ENCODE measurements at regions not wholly inside any gene's neighbourhood (a gene's known extent, or its start where the extent isn't known, plus 50 kb on each side); places are given as distances from the start of the nearest gene placed in this dataset.

- no peak for TF ChIP-seq POLR2AphosphoS5 (IDR thresholded peaks at IDR 0.05)
- no peak for TF ChIP-seq POLR2A (IDR thresholded peaks at IDR 0.05)
- Histone ChIP-seq H3K9me3 (no peaks in the 10 kb centered on the region), H3K36me3 (no peaks in the 10 kb centered on the region), H3K27me3 (no peaks in the 10 kb centered on the region), H3K27ac (no peak overlapping the region), H3K4me3 (no peak overlapping the region), H3K4me1 (no peaks in the 10 kb centered on the region)
- no peak for DNase-seq (ENCODE audit: low spot score in 2 of 2)
- intact Hi-C loops (cut with DNase I; ENCODE audit: low total_unique reads), result no loop called here
Measured at GRCh38 chr5:27578279-27578678, 539.9 kb upstream of the CDH9 start.

- H3K4me3 ChIP-seq, result no peak overlapping the region
- DNase-seq (ENCODE audit: low spot score in 2 of 2), result no peak
Measured at GRCh38 chr5:27571681-27572080, 533.3 kb upstream of the CDH9 start.

GRCh38 chr5:27568811-27569210, 530.4 kb upstream of the CDH9 start:
- H3K4me3 ChIP-seq, result no peak overlapping the region
- no peaks in the 10 kb centered on the region for H3K36me3 ChIP-seq
- no peak for DNase-seq (ENCODE audit: low spot score in 2 of 2)
- TF ChIP-seq POLR2AphosphoS5 (IDR thresholded peaks at IDR 0.05) (no peak), POLR2A (IDR thresholded peaks at IDR 0.05) (no peak), CTCF (IDR thresholded peaks at IDR 0.05) (no peak)
- no peak overlapping the region for H3K27ac ChIP-seq
- H3K4me1 ChIP-seq, result no peaks in the 10 kb centered on the region
- no peaks in the 10 kb centered on the region for H3K27me3 ChIP-seq
- H3K9me3 ChIP-seq, result no peaks in the 10 kb centered on the region
- intact Hi-C loops (cut with DNase I; ENCODE audit: low total_unique reads), result no loop called here

More at GRCh38 chr5:27571681-27572080, 533.3 kb upstream of the CDH9 start:
- TF ChIP-seq POLR2A (IDR thresholded peaks at IDR 0.05) (no peak), CTCF (IDR thresholded peaks at IDR 0.05) (no peak), POLR2AphosphoS5 (IDR thresholded peaks at IDR 0.05) (no peak)
- Histone ChIP-seq H3K27me3 (no peaks in the 10 kb centered on the region), H3K27ac (no peak overlapping the region), H3K36me3 (no peaks in the 10 kb centered on the region), H3K4me1 (no peaks in the 10 kb centered on the region), H3K9me3 (no peaks in the 10 kb centered on the region)
- intact Hi-C loops (cut with DNase I; ENCODE audit: low total_unique reads), result no loop called here

- intact Hi-C loops (cut with DNase I; ENCODE audit: low total_unique reads), result loop anchor here (5.0 kb wide), 1 partner anchor 236 kb away; no protein-coding TSS in a partner anchor
- H3K4me3 ChIP-seq, result no peak overlapping the region
- H3K4me1 ChIP-seq, result no peaks in the 10 kb centered on the region
- no peak overlapping the region for H3K27ac ChIP-seq
- H3K9me3 ChIP-seq, result no peaks in the 10 kb centered on the region
- TF ChIP-seq POLR2AphosphoS5 (IDR thresholded peaks at IDR 0.05), result no peak
- no peaks in the 10 kb centered on the region for H3K36me3 ChIP-seq
- H3K27me3 ChIP-seq, result no peaks in the 10 kb centered on the region
- no peak for DNase-seq (ENCODE audit: low spot score in 2 of 2)
Measured at GRCh38 chr5:27561408-27561807, 523.0 kb upstream of the CDH9 start.

- intact Hi-C loops (cut with DNase I; ENCODE audit: low total_unique reads), result no loop called here
- Histone ChIP-seq H3K27ac (no peak overlapping the region), H3K27me3 (no peaks in the 10 kb centered on the region), H3K9me3 (no peaks in the 10 kb centered on the region), H3K4me3 (no peak overlapping the region), H3K4me1 (no peaks in the 10 kb centered on the region), H3K36me3 (no peaks in the 10 kb centered on the region)
- no peak for DNase-seq (ENCODE audit: low spot score in 2 of 2)
- TF ChIP-seq POLR2A (IDR thresholded peaks at IDR 0.05) (no peak), POLR2AphosphoS5 (IDR thresholded peaks at IDR 0.05) (no peak), CTCF (IDR thresholded peaks at IDR 0.05) (no peak)
Measured at GRCh38 chr5:27548484-27548883, 510.1 kb upstream of the CDH9 start.

GRCh38 chr5:27535031-27535557, 496.7 kb upstream of the CDH9 start:
- Histone ChIP-seq H3K36me3 (no peaks in the 10 kb centered on the region), H3K27me3 (no peaks in the 10 kb centered on the region), H3K4me1 (no peaks in the 10 kb centered on the region), H3K27ac (no peak overlapping the region), H3K9me3 (no peaks in the 10 kb centered on the region), H3K4me3 (no peak overlapping the region)
- DNase-seq (ENCODE audit: low spot score in 2 of 2), result no peak
- intact Hi-C loops (cut with DNase I; ENCODE audit: low total_unique reads), result no loop called here
- TF ChIP-seq POLR2A (IDR thresholded peaks at IDR 0.05) (no peak), POLR2AphosphoS5 (IDR thresholded peaks at IDR 0.05) (no peak), CTCF (IDR thresholded peaks at IDR 0.05) (no peak)
